ENCODE measurements at regions not wholly inside any gene's neighbourhood (a gene's known extent, or its start where the extent isn't known, plus 50 kb on each side); places are given as distances from the start of the nearest gene placed in this dataset.
"Not testable (repeated sequence)": the region's sequence is repeated elsewhere in the genome, so short reads cannot be mapped to it uniquely, and the experiment has no call there.

- DNase-seq (ENCODE audit: low read depth in 4 of 4, low spot score in 2 of 4), result no peak
Measured at GRCh38 chr13:53101883-53102282, 73.3 kb downstream of the OLFM4 start.

- DNase-seq (ENCODE audit: low read depth in 4 of 4, low spot score in 2 of 4), result no peak
Measured at GRCh38 chr13:53104136-53104535, 75.5 kb downstream of the OLFM4 start.

GRCh38 chr13:53105477-53105876 lies 76.9 kb downstream of the OLFM4 start:
- no peak for DNase-seq (ENCODE audit: low read depth in 4 of 4, low spot score in 2 of 4)

GRCh38 chr13:53105890-53106289 lies 77.3 kb downstream of the OLFM4 start:
- no peak for DNase-seq (ENCODE audit: low read depth in 4 of 4, low spot score in 2 of 4)

GRCh38 chr13:53110181-53110580 lies 81.6 kb downstream of the OLFM4 start:
- no peak for DNase-seq (ENCODE audit: low read depth in 4 of 4, low spot score in 2 of 4)

GRCh38 chr13:53110614-53111013 lies 82.0 kb downstream of the OLFM4 start:
- no peak for DNase-seq (ENCODE audit: low read depth in 4 of 4, low spot score in 2 of 4)

- DNase-seq (ENCODE audit: low read depth in 4 of 4, low spot score in 2 of 4), result no peak
Measured at GRCh38 chr13:53112522-53112921, 83.9 kb downstream of the OLFM4 start.

- not testable (repeated sequence) for DNase-seq (ENCODE audit: low read depth in 4 of 4, low spot score in 2 of 4)
Measured at GRCh38 chr13:53117048-53117447, 88.4 kb downstream of the OLFM4 start.

- DNase-seq (ENCODE audit: low read depth in 4 of 4, low spot score in 2 of 4), result no peak
Measured at GRCh38 chr13:53121131-53121773, 92.6 kb downstream of the OLFM4 start.

GRCh38 chr13:53121919-53122318 lies 93.3 kb downstream of the OLFM4 start:
- DNase-seq (ENCODE audit: low read depth in 4 of 4, low spot score in 2 of 4), result no peak

GRCh38 chr13:53123536-53123935 lies 94.9 kb downstream of the OLFM4 start:
- DNase-seq (ENCODE audit: low read depth in 4 of 4, low spot score in 2 of 4), result no peak

- DNase-seq (ENCODE audit: low read depth in 4 of 4, low spot score in 2 of 4), result no peak
Measured at GRCh38 chr13:53124623-53125022, 96.0 kb downstream of the OLFM4 start.

GRCh38 chr13:53126841-53127245 lies 98.2 kb downstream of the OLFM4 start:
- no peak for DNase-seq (ENCODE audit: low read depth in 4 of 4, low spot score in 2 of 4)

GRCh38 chr13:53127373-53127772 lies 98.8 kb downstream of the OLFM4 start:
- no peak for DNase-seq (ENCODE audit: low read depth in 4 of 4, low spot score in 2 of 4)

- no peak for DNase-seq (ENCODE audit: low read depth in 4 of 4, low spot score in 2 of 4)
Measured at GRCh38 chr13:53129864-53130393, 101.3 kb downstream of the OLFM4 start.

GRCh38 chr13:53131361-53131760 lies 102.7 kb downstream of the OLFM4 start:
- DNase-seq (ENCODE audit: low read depth in 4 of 4, low spot score in 2 of 4), result no peak

- DNase-seq (ENCODE audit: low read depth in 4 of 4, low spot score in 2 of 4), result no peak
Measured at GRCh38 chr13:53135301-53135700, 106.7 kb downstream of the OLFM4 start.

GRCh38 chr13:53136554-53137215 lies 108.1 kb downstream of the OLFM4 start:
- DNase-seq (ENCODE audit: low read depth in 4 of 4, low spot score in 2 of 4), result no peak

GRCh38 chr13:53137779-53138178 lies 109.2 kb downstream of the OLFM4 start:
- no peak for DNase-seq (ENCODE audit: low read depth in 4 of 4, low spot score in 2 of 4)

- no peak for DNase-seq (ENCODE audit: low read depth in 4 of 4, low spot score in 2 of 4)
Measured at GRCh38 chr13:53138376-53139036, 109.9 kb downstream of the OLFM4 start.

GRCh38 chr13:53141336-53141735 lies 112.7 kb downstream of the OLFM4 start:
- no peak for DNase-seq (ENCODE audit: low read depth in 4 of 4, low spot score in 2 of 4)

GRCh38 chr13:53142306-53142705 lies 113.7 kb downstream of the OLFM4 start:
- DNase-seq (ENCODE audit: low read depth in 4 of 4, low spot score in 2 of 4), result no peak
